ENCODE measurements at regions not wholly inside any gene's neighbourhood (a gene's known extent, or its start where the extent isn't known, plus 50 kb on each side); places are given as distances from the start of the nearest gene placed in this dataset.

DNA sequence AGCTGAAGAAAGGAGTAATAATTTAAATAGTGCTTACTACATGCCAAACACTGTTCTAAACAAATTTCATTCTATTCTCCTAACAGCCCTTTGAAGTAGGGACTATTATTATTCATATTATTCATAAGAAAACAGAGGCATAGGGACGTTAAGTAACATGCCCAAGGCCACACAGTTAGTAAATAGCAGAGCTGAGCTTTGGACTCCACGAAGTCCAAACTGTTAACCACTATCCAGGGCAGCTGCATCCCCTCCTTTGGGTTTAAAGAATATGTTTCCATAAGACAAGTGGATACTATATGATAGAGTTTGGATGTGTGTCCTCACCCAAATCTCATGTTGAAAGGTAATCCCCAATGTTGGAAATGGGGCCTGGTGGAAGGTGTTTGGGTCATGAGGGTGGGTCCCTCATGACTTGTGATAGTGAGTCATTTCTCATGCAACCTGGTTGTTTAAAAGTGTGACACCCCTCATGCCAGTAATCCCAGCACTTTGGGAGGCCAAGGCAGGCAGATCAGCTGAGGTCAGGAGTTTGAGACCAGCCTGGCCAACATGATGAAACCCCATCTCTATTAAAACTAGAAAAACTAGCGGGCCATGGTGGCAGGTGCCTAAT, 144.0 kb upstream of the CXADR start:
- H3K4me3 Mint-ChIP-seq: no peak overlapping the region
- ChIA-PET POLR2A (no interaction called here), CTCF (no interaction called here)
- H3K27ac Mint-ChIP-seq: no peak overlapping the region
- no peaks in the 10 kb centered on the region for H3K36me3 Mint-ChIP-seq
- H3K27me3 Mint-ChIP-seq: peaks cover 6% of the 10 kb centered on the region
- no peaks in the 10 kb centered on the region for H3K9me3 Mint-ChIP-seq
- H3K4me1 Mint-ChIP-seq (ENCODE audit: low read depth): no peaks in the 10 kb centered on the region
- intact Hi-C loops (cut with micrococcal nuclease): no loop called here
- no peak for DNase-seq

DNA sequence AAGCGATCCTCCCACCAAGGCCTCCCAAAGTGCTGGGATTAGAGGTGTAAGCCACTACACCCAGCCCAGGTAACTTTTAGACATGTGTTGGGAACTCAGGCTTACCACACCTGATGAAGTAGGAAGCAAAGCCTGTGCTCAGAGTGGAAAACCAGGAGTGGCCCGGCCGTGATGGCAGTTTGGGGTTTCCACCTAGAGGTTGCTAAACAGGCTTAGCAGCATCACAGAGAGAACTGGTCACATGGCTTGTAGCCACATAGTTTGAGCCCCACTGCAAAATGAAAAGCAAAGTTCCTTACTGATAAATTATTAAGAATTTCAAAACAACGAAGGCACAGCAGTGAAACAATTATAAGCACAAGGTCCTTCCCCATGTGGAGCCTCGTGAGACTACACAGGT, 142.6 kb upstream of the CXADR start:
- Mint-ChIP-seq H3K4me1 (ENCODE audit: low read depth) (no peaks in the 10 kb centered on the region), H3K36me3 (no peaks in the 10 kb centered on the region), H3K27ac (no peak overlapping the region), H3K4me3 (no peak overlapping the region), H3K9me3 (no peaks in the 10 kb centered on the region), H3K27me3 (peaks cover 6% of the 10 kb centered on the region)
- no peak for DNase-seq
- ChIA-PET POLR2A (no interaction called here), CTCF (no interaction called here)
- intact Hi-C loops (cut with micrococcal nuclease): no loop called here

DNA sequence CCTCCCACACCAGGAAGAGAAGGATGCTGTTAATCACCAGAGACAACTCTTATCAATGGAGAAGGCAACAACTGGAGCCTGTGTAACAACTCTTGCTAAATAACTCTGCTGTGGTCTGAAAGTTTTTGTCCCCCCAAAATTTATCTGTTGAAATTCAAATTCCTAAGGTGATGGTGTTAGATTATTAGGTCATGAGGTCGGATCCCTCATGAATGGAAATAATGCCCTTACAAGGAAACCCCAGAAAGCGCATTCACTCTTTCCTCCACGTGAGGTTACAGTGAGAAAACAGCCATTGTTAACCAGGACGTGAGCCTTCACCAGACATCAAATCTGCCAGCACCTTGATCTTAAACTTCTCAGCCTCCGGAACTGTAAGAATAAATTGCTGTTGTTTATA, 141.9 kb upstream of the CXADR start:
- DNase-seq: no peak
- Mint-ChIP-seq H3K4me3 (no peak overlapping the region), H3K4me1 (ENCODE audit: low read depth) (no peaks in the 10 kb centered on the region), H3K27ac (no peak overlapping the region), H3K27me3 (peaks cover 6% of the 10 kb centered on the region), H3K9me3 (no peaks in the 10 kb centered on the region), H3K36me3 (no peaks in the 10 kb centered on the region)
- ChIA-PET POLR2A (no interaction called here), CTCF (no interaction called here)
- intact Hi-C loops (cut with micrococcal nuclease): no loop called here

DNA sequence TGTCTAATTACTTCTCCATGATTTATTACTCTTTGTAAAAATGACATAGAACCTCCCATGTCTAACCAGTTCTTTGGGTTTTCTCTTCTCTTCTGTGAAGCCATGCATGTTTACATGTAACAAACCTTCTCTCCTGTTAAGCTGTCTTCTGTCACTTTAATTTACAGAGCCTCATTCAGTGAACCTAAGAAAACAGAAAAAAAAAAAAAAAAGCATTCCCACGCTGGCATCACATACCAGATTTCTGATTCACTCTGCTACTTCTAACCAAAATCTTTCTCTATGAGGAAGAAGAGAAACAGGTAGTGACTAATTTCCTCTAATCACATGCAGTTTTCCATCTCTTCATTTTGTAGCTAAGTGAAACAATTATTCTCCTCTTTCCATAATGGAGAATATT, 141.4 kb upstream of the CXADR start:
- Mint-ChIP-seq H3K4me3 (no peak overlapping the region), H3K27ac (no peak overlapping the region), H3K9me3 (no peaks in the 10 kb centered on the region), H3K4me1 (ENCODE audit: low read depth) (no peaks in the 10 kb centered on the region), H3K27me3 (peaks cover 6% of the 10 kb centered on the region), H3K36me3 (no peaks in the 10 kb centered on the region)
- no peak for DNase-seq
- ChIA-PET POLR2A (no interaction called here), CTCF (interaction anchor here (0.8 kb wide), 1 partner anchor 16 kb away, joined by 4 read pairs; no protein-coding TSS in a partner anchor)
- intact Hi-C loops (cut with micrococcal nuclease): no loop called here

DNA sequence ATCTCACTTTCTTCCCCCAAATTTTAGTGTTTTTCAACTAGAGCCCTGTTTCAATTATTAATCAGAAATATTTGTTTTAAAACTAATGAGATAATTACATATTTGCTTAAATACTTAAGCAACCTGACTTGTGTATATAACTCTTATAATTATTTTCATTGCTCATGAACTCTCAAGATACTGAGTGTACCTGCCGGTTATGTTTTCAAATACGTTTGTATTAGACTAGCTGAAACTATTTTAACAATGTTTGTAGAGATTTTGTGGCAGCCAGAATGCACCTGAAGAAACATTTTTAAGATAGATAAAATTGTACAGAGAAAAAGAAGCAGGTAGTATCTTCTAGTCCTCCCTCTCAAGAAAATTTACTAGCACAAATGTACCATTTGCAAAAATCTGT, 140.6 kb upstream of the CXADR start:
- intact Hi-C loops (cut with micrococcal nuclease): no loop called here
- ChIA-PET POLR2A (no interaction called here), CTCF (interaction anchor here (0.8 kb wide), 1 partner anchor 15 kb away, joined by 4 read pairs; no protein-coding TSS in a partner anchor)
- H3K36me3 Mint-ChIP-seq: no peaks in the 10 kb centered on the region
- no peak overlapping the region for H3K27ac Mint-ChIP-seq
- no peaks in the 10 kb centered on the region for H3K9me3 Mint-ChIP-seq
- DNase-seq: no peak
- no peak overlapping the region for H3K4me3 Mint-ChIP-seq
- no peaks in the 10 kb centered on the region for H3K4me1 Mint-ChIP-seq (ENCODE audit: low read depth)
- peaks cover 6% of the 10 kb centered on the region for H3K27me3 Mint-ChIP-seq

DNA sequence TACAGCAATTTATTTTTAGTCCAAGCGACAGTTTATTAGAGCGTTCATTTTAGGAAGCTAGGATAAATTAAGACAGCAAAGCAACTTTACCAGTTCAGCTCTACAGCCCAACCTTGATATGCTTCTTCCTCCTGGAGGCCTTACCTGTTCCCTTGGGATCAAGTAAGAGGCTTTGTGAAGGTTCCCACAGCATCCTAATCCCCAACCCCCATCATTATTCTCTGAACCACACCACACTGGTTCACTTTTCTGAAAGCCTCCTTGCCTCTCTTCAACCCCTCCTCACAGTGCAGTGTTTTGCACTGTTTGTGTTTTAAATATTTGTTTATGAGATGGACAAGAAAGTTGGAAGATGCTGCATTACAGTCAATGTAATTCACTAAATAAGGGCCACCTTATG, 126.3 kb upstream of the CXADR start:
- H3K36me3 Mint-ChIP-seq: no peaks in the 10 kb centered on the region
- peaks cover 8% of the 10 kb centered on the region for H3K9me3 Mint-ChIP-seq
- ChIA-PET POLR2A (no interaction called here), CTCF (interaction anchor here (0.7 to 5.2 kb wide), 18 partner anchors 9 to 292 kb away, joined by 3 to 145 read pairs (median 4); partner anchors contain the start of gene CXADR)
- peaks cover 5% of the 10 kb centered on the region for H3K27me3 Mint-ChIP-seq
- intact Hi-C loops (cut with micrococcal nuclease): loop anchor here (2.0 to 5.0 kb wide), 2 partner anchors 126 to 516 kb away; partner anchors contain the start of gene CXADR
- H3K4me1 Mint-ChIP-seq (ENCODE audit: low read depth): no peaks in the 10 kb centered on the region
- H3K27ac Mint-ChIP-seq: no peak overlapping the region
- no peak for DNase-seq
- no peak overlapping the region for H3K4me3 Mint-ChIP-seq

DNA sequence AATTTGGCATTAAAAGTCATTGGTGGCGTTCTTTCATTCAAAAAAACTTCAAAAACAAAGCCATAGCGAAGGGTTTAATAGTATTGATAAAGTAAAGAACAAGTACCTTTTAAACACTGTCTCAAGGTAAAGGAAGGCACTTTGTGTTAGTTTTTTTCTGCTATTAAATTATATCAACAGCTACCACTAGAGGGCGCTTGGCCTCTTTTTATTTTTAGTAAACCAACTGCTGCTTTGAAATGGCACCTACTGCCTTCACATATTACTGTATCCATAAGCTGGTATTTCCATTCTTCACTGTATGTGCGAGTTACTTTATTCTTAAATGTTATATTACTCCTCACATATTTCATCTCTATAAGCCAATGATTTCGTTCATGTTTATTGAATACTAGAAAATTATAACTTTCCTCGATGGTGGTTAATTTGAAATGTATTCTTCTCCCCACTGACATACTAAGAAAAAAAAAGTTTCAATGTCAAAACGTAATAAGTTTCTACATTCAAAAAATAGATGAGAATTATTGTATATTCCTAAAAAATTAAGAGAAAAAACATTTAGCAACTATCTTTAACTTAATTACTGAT, 125.7 kb upstream of the CXADR start:
- H3K36me3 Mint-ChIP-seq: no peaks in the 10 kb centered on the region
- no peaks in the 10 kb centered on the region for H3K4me1 Mint-ChIP-seq (ENCODE audit: low read depth)
- H3K27me3 Mint-ChIP-seq: peaks cover 5% of the 10 kb centered on the region
- POLR2A ChIA-PET: no interaction called here
- DNase-seq: peak; percentile 29
- CTCF ChIA-PET: interaction anchor here (0.7 to 5.2 kb wide), 21 partner anchors 9 to 291 kb away, joined by 3 to 145 read pairs (median 5); partner anchors contain the start of gene CXADR
- no peak overlapping the region for H3K27ac Mint-ChIP-seq
- H3K4me3 Mint-ChIP-seq: no peak overlapping the region
- intact Hi-C loops (cut with micrococcal nuclease): loop anchor here (1.0 to 5.0 kb wide), 6 partner anchors 126 to 538 kb away; partner anchors contain the start of gene CXADR
- H3K9me3 Mint-ChIP-seq: peaks cover 6% of the 10 kb centered on the region

DNA sequence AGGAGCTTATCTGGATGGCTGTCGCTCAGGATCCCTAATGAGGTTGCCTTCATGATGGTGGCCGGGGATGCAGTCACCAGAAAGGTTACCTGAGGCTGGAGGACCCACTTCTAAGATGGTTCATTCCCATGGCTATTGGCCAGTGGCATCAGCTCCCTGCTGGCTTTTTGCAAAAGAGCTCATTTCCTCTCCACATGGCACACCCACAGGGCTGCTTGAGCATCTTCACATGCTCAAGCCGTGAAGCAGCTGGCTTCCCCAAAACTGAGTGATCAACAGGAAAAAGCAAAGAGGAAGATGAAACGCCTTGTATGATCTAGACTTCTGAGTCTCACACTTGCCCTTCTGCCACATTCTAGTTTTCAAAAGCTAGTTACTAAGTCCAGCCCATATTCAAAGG, 124.6 kb upstream of the CXADR start:
- Mint-ChIP-seq H3K36me3 (no peaks in the 10 kb centered on the region), H3K27me3 (peaks cover 5% of the 10 kb centered on the region), H3K9me3 (no peaks in the 10 kb centered on the region), H3K4me1 (ENCODE audit: low read depth) (no peaks in the 10 kb centered on the region), H3K4me3 (no peak overlapping the region), H3K27ac (no peak overlapping the region)
- POLR2A ChIA-PET: no interaction called here
- intact Hi-C loops (cut with micrococcal nuclease): loop anchor here (5.0 kb wide), 1 partner anchor 514 kb away; no protein-coding TSS in a partner anchor
- CTCF ChIA-PET: interaction anchor here (1.0 to 5.2 kb wide), 7 partner anchors 164 to 203 kb away, joined by 3 to 145 read pairs (median 5); no protein-coding TSS in a partner anchor
- no peak for DNase-seq

DNA sequence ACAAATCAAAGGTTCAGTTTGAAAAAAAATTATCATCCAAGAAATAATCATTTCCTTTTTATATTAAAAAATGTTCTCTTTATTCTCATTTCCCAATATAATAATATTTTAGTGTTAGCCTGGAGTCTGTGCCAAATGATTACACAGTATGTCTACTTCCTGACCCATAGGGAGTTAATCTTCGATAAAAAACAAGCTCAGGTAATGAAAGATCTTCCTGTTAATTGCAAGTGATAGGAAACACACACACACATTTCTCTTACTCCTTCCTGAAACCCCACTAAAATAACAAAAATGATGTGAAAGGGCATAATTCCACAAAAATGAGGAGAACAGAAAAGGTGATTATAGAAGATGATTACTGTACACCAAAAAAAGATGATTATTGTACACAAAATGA, 123.5 kb upstream of the CXADR start:
- no peaks in the 10 kb centered on the region for H3K9me3 Mint-ChIP-seq
- no peak overlapping the region for H3K27ac Mint-ChIP-seq
- ChIA-PET POLR2A (no interaction called here), CTCF (interaction anchor here (1.0 to 6.6 kb wide), 2 partner anchors 196 to 290 kb away, joined by 3 to 35 read pairs; no protein-coding TSS in a partner anchor)
- intact Hi-C loops (cut with micrococcal nuclease): loop anchor here (5.0 kb wide), 1 partner anchor 513 kb away; no protein-coding TSS in a partner anchor
- H3K4me1 Mint-ChIP-seq (ENCODE audit: low read depth): no peaks in the 10 kb centered on the region
- H3K36me3 Mint-ChIP-seq: no peaks in the 10 kb centered on the region
- H3K4me3 Mint-ChIP-seq: no peak overlapping the region
- no peak for DNase-seq
- peaks cover 5% of the 10 kb centered on the region for H3K27me3 Mint-ChIP-seq

DNA sequence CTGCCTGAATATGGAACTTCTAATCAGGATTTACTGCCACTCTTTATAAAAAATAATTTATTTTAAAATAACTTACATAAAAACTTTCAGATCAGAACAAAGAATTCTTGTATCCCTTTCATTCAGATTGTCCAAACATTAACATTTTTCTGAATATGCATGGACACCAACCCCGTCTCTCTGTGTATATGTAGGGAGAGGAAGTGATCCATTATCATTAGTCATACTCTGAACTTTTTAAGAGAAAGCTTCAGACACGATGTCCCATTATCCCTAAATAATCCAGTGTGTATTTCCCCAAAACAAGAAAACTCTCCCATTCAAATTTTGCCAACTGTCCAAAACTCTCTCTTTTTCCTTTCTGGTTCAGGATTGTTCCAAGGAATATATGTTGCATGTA, 122.3 kb upstream of the CXADR start:
- Mint-ChIP-seq H3K4me3 (no peak overlapping the region), H3K9me3 (no peaks in the 10 kb centered on the region), H3K36me3 (no peaks in the 10 kb centered on the region), H3K27me3 (peaks cover 4% of the 10 kb centered on the region), H3K27ac (no peak overlapping the region), H3K4me1 (ENCODE audit: low read depth) (no peaks in the 10 kb centered on the region)
- ChIA-PET CTCF (interaction anchor here (0.6 to 6.6 kb wide), 4 partner anchors 176 to 289 kb away, joined by 3 to 35 read pairs (median 3); no protein-coding TSS in a partner anchor), POLR2A (no interaction called here)
- intact Hi-C loops (cut with micrococcal nuclease): no loop called here
- DNase-seq: no peak

DNA sequence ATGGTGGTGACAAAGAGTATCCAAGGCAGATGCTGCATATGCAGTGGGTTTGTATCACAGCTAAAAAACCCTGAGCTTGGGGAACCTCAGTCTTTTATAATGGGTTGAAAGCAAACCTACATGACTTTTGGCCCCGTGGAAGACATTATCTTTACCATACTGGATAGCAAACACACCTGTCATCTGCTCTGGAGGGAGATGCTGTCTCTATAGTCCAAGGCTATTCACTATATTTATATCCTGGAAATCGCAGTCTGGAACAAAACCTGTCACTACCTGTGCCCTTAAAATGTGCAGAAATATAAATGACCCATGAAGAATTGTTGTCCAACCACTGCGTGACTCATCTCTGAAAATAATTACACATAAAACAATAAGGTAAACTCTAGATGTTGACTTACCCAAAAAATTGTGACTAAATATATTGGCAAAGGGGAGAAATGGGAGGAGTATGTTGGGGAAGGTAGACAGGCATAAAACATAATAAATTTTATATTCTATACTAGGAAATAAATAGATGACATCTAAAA, 121.0 kb upstream of the CXADR start:
- Mint-ChIP-seq H3K9me3 (no peaks in the 10 kb centered on the region), H3K27me3 (peaks cover 3% of the 10 kb centered on the region), H3K4me1 (ENCODE audit: low read depth) (no peaks in the 10 kb centered on the region), H3K27ac (no peak overlapping the region), H3K36me3 (no peaks in the 10 kb centered on the region), H3K4me3 (no peak overlapping the region)
- intact Hi-C loops (cut with micrococcal nuclease): no loop called here
- DNase-seq: no peak
- ChIA-PET CTCF (interaction anchor here (0.9 to 6.6 kb wide), 2 partner anchors 163 to 194 kb away, joined by 3 to 35 read pairs; no protein-coding TSS in a partner anchor), POLR2A (no interaction called here)

DNA sequence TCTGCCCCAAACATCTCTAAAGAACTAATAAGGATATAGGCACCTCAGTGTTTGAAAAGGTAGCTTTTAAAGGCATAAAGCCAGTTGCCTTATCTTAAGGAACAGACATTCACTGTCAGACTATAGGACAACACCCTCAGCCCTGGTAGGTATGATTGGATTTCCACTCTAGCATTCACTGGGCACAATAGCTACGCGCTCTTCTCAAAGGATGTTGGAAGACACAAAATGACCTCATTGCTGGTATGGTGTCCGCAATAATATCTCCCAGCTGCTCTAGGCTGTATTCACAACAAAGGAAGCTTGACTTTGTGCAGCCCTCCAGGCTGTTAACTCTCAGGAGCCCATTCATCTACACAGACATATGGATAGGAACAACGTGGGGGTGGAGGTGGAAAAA, 119.4 kb upstream of the CXADR start:
- intact Hi-C loops (cut with micrococcal nuclease): no loop called here
- no peak overlapping the region for H3K4me3 Mint-ChIP-seq
- no peaks in the 10 kb centered on the region for H3K4me1 Mint-ChIP-seq (ENCODE audit: low read depth)
- ChIA-PET POLR2A (no interaction called here), CTCF (interaction anchor here (6.6 kb wide), 1 partner anchor 192 kb away, joined by 35 read pairs; no protein-coding TSS in a partner anchor)
- H3K36me3 Mint-ChIP-seq: no peaks in the 10 kb centered on the region
- no peak for DNase-seq
- peaks cover under 1% of the 10 kb centered on the region for H3K27me3 Mint-ChIP-seq
- no peaks in the 10 kb centered on the region for H3K9me3 Mint-ChIP-seq
- no peak overlapping the region for H3K27ac Mint-ChIP-seq

Data from activated CD4-positive, alpha-beta memory T cell treated with anti-CD3 and anti-CD28 coated beads for 36 hours (primary cell).